ENCODE measurements at regions not wholly inside any gene's neighbourhood (a gene's known extent, or its start where the extent isn't known, plus 50 kb on each side); places are given as distances from the start of the nearest gene placed in this dataset.
"Not testable (repeated sequence)": the region's sequence is repeated elsewhere in the genome, so short reads cannot be mapped to it uniquely, and the experiment has no call there.

- no peak for DNase-seq (ENCODE audit: low spot score)
Observed at GRCh38 chr4:112946127-112946526, 103.3 kb upstream of the ANK2 start.

DNA sequence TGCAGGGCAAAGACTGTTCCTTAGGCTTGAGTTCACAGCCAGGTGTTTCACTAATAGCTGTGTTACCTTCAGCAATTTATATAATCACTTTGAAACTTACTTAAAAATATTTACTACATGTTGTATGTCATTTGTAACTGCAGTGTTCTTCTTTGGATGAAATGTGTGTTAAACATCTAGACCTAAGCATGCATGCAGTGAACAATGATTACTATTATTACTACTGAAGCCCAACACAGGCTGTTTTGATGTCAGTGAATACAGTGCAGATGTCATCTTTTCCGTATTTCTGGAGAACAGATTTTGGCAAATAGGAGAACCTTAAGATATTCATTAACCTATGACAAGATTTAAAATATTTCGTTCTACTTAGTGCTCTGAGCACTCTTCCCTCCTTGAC lies 101.8 kb upstream of the ANK2 start:
- DNase-seq (ENCODE audit: low spot score) = no peak

DNA sequence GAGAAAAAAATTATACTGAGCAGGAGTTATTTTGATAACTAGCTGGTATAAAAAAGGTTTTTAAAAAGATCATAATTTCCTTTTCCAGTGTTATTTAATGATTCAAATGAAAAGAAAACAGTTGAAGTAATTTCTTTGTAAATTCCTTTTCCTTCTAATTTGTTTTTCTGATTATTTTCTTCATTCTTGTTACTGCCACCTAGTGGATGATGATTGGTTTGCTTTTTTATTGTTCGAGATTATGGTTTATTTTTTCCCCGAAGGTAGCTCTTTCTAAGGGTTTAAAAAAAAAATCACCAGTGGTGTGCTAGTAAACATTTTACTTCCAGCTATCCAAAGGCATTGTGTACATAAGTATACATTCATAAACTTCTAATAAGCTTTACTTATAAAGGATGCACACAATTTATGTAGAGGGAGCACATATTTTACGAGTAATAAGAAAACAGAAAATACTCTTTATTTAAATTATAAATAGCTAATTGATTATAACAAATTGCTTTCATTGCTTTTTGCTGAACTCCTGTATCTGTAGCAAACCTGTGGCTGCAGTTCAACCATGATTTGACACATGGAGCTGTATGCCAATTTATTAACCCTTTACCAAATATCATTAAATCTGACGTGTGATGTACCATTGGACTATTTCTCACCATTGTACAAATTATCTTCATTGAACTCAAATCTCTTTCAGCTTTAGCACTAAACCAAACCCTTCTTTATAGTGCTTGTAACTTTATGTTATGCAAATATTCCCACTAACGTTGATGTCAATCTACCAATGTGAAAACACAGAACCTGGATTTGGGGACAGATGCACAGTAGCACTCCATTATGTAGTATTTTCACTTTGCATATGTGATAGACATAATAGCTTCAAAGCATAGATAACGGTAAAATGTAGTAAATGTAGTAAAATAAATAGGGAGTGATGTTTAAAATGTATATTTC lies 97.8 kb upstream of the ANK2 start:
- peak; percentile 37 for DNase-seq (ENCODE audit: low spot score)

DNA sequence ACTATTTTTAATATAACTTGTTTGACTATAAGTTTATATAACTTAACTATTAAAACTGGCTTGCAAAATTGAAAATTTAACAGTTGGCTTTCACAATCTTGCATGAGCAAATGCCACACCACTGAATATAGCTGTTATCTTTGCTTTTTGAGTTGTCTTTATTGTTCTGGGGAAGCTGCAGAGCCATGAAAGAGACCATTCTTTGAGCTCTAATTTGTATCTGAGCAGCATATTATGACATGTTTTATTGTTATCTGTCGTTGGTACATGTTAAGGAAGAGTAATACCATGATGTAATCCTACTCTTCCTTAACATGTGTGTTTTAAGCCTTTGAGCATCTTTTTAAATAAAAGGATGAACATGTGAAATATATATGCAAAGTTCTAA lies 97.1 kb upstream of the ANK2 start:
- no peak for DNase-seq (ENCODE audit: low spot score)

DNA sequence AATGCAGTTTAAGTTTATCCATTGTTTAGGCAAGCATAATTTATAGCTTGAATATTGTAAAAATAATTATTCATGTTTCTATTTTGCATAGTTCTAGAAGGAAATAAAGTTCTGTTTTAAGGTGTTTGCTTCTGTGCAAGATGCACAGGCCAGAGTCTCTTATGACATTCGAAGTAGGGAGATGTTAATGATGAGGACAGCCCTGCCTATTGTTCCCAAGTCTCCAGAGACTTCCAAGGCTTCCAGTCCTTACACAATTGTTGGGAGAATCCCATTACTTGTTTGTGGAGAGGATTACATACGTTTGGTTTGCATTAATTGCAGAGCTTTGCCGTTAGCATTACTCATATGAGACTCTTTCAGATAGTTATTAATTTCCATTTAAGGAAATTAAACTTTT lies 96.2 kb upstream of the ANK2 start:
- no peak for DNase-seq (ENCODE audit: low spot score)

- no peak for DNase-seq (ENCODE audit: low spot score)
Observed at GRCh38 chr4:112954286-112954685, 95.2 kb upstream of the ANK2 start.

- no peak for DNase-seq (ENCODE audit: low spot score)
Observed at GRCh38 chr4:112956484-112956896, 93.0 kb upstream of the ANK2 start.

GRCh38 chr4:112957764-112958163 lies 91.7 kb upstream of the ANK2 start:
- not testable (repeated sequence) for DNase-seq (ENCODE audit: low spot score)

DNA sequence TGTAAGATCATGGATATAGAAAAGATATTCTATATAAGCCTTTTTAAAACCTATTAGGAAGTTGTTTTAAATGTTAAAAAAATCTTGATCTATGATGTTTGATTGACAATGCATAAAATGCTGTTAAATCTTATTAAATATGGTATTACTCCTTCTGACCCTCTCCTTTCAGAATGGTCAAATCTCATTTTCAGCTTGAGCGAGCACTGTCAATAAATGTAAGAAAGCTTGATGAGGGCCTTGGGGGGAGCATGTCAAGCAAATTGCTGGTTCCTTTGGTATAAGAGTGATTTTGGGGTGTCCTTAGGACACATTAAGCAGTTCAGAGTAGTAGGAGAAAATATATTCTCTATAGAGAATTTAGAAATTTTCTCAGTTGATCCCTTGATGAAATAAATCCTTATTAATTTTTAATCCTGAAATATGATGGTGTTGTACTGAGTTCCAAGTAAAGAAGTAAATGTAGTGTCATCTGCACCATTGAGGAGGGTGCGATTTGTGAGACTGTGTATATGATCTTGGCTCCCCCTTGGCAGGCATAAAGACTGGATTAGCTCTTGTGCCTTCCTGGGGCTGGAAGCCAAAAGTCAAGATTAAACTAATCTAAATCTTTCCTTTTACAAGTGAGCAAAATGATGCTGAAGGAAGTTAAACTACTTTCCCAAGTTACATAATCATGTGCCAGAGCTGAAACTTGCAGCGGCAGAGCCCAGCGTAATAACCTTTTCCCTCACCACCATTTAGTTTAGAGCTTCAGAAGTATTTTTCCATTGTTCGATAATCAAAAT lies 82.6 kb upstream of the ANK2 start:
- no peak for DNase-seq (ENCODE audit: low spot score)

- DNase-seq (ENCODE audit: low spot score) = peak; percentile 68
Observed at GRCh38 chr4:112968451-112969159, 80.8 kb upstream of the ANK2 start.

DNA sequence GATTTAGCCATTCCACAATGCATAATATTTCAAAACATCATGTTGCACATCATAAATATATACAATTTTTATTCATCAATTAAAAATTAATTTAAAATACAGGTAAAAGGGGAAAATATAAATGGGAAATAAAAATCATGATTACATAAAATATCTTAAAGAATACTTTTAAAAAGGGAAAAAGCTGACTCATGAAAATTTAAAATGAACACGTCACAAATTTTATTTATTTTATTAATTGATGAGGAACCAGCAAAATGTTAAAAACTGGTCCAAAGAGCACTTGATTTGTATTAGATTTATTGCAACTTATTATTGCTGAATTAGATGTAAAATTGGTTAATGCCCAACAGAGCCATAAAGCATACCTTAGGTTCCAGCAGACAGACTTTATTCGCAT lies 78.5 kb upstream of the ANK2 start:
- DNase-seq (ENCODE audit: low spot score) = no peak

DNA sequence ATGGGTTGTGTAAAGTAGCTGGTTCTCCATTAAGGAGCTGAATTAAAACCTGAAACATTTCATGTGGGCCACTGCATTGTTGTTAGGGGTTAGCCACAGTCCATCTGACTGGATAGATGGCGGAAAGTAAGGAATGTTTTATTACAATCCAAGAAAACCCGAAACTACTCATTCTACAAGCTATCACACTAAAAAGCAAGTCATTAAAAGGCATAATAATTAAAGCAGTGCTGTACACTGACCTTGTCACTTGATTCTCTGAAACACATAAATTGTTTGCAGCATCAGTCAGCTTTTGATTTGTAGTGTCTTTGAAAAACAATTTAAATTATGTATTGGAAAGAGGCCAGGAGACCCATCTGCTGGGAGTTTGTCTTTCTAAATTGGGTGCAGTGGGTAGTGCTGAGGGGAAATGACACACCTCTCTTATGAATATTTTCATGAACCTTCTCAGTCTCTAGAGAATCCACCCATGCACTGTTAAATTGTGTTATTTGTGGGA lies 75.7 kb upstream of the ANK2 start:
- no peak for DNase-seq (ENCODE audit: low spot score)

DNA sequence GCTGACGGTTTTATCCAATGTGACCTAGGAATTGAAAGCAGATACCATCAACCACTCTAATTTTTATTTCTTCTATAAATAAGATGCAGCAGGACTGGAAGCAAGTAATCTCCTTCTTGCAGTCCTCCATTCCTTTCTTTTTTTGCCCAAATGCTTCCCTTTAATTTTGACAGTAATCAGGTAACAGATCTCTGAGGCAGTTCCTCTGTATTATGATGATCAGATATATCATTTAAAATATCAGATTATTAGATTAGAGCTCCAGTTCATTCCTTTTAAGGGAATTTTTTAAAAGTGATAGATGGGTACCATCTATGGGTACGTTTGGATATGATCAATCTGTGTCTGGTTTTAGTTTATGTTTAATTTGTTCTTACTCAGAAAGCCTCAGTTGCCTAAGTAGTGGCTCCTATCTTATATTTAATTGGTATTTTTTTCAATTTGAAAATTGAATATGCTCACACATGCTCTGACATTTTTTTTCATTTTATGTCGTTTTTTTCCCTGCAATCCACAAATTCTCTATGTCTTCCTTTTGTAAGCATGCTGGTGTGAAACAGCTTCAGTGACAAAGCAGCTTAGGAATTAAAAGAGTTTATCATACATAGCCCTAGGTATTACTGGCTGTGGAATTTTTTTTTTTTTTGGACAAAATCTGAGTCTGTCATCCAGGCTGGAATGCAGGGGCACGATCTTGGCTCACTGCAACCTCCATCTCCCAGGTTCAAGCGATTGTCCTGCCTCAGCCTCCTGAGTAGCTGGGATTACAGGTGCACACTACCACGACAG lies 73.7 kb upstream of the ANK2 start:
- DNase-seq (ENCODE audit: low spot score) = no peak

DNA sequence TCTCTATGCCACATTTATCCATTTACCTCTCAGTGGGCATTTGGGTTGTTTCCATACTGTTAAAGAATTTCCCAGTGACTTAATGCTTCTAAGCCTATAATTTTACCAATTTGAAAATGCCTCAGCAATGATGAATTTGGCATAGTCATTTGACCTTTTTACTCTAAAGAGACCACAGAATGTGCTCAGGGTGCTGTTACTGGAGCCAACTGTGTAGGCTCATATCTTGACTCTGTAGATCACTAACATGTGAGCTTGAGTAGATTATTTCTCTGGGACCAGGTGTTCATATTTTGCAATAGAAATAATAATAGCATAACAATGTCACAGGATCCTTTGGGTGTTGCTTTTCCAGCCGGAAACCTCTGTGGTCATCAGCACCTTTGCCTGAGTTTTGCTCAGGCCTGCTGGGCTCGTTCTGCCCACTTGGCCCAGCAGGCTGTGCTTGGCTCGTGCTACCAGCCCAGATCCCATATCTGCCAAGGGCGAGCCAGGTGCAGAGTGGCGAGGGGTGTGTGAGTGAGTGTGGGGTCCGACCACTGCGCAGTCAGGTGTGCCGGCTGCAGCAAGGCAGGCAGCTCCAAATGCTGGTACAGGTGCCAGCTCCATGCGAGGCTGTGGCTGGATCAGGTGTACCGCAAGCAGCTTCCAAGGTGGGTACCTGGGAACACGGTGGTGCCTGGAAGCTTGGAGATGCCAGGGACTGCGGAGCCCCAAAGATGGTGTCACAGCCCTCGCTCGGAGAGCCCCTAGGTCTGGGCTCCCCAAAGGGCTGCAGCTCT lies 70.6 kb upstream of the ANK2 start:
- peak; percentile 13 for DNase-seq (ENCODE audit: low spot score)

DNA sequence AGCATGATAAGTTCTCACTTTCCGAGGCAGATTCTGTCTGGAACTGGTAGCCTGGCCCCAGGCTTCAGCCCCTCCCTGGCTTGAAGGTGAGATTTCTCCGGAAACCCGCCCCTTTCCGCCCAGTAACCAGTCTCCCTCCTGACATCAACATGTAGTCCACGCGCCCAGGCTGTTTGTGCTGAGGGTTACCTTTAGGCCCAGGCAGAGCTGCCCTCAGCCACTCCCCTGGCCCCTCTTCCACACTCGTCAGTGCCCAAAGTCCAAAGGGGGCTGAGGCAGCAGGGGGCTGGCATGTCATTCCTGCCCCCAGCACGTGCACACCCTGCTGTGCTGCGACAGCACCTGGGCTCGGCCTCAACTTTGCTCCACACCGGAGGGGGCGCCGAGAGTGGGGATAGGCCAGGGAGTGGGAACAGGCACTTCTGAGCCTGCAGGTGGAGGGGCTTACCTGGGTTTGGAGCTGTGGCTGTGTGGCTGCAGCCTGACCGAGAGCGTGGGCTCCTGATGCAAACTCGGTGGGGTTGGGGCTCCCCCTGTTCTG lies 69.5 kb upstream of the ANK2 start:
- DNase-seq (ENCODE audit: low spot score) = no peak

DNA sequence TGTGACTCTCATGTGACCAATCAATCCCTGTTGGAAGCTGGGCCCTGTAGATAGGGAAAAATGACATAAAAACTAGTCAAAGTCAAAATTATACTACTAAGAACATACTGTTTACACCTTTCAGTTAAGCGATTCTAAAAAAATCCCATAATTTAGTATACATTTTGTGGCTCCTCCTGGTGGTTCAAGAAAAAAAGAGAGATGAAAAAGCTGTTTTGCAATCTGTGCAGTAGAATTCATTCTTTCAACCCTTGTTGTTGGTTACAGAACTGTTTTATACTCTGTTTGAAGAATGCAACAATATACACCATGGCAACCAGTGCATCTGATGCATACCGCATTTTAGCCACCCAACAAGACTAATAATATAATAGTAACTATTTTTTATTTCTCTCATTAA lies 66.8 kb upstream of the ANK2 start:
- peak; percentile 3 for DNase-seq (ENCODE audit: low spot score)

DNA sequence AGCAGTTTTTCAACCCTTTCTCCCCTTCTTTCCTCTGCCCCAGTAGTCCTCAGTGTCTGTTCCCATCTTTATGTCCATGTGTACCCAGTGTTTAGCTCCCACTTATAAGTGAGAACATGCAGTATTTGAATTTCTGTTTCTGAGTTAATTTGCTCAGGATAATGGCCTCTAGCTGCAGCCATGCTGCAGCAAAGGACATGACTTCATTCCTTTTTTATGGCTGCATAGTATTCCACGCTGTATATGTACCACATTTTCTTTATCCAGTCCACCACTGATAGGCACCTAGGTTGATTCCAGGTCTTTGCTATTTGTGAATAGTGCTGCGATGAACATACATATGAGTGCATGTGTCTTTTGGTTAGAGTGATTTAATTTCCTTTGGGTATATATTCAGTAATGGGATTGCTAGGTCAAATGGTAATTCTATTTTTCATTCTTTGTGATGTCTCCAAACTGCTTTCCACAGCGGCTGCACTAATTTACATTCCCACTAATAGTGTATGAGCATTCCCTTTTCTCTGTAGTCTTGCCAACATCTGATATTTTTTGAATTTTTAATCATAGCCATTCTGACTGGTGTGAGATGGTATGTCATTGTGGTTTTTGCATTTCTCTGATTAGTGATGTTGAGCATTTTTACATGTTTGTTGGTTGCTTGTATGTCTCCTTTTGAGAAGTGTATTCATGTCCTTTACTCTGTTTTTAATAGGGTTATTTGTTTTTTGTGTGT lies 54.6 kb upstream of the ANK2 start:
- no peak for DNase-seq (ENCODE audit: low spot score)
